ENCODE measurements at regions not wholly inside any gene's neighbourhood (a gene's known extent, or its start where the extent isn't known, plus 50 kb on each side); places are given as distances from the start of the nearest gene placed in this dataset.

DNA sequence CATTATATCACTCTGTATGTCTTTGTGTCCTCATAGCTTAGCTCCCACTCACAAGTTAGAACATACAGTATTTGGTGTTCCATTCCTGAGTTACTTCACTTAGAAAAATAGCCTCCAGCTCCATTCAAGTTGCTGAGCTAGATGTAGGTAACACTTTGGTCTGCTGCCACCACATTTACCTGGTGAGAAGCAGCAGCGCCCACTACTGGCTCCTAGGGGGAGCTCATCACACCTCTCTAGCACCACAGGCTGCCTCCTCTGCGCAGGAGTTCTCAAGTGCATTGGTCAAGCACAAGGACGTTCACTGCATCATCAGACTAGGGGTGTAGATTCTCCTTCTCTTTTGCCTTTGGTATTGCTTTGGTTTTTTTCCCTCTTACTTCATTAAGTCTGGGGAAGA is 530.9 kb upstream of the AUTS2 start:
- no peaks in the 10 kb centered on the region; the same call in 1 of the 2 replicates for H3K9me3 ChIP-seq (ENCODE audit: control insufficient read depth, insufficient read depth, low read depth, low read length)
- no peak overlapping the region for H3K27ac ChIP-seq (ENCODE audit: extremely low read depth, low read depth, low read length)
- H3K36me3 ChIP-seq (ENCODE audit: control insufficient read depth in 2 of 2, insufficient read depth in 1 of 2, low read length in 2 of 2) = no peaks in the 10 kb centered on the region
- POLR2A ChIA-PET = no interaction called here
- no peaks in the 10 kb centered on the region for H3K4me1 ChIP-seq (ENCODE audit: control insufficient read depth, insufficient read depth, low read length)
- TF ChIP-seq ZNF19 (tag by site-specific recombination; IDR thresholded peaks at IDR 0.05; ENCODE audit: low read depth) (no peak), ZNF791 (tag by site-specific recombination; IDR thresholded peaks at IDR 0.05) (no peak), SCRT1 (tag by site-specific recombination; IDR thresholded peaks at IDR 0.05; ENCODE audit: borderline replicate concordance) (no peak), CTCF (tag by site-specific recombination; IDR thresholded peaks at IDR 0.05) (no peak), ZNF544 (tag by site-specific recombination; IDR thresholded peaks at IDR 0.05) (no peak), ZNF112 (tag by site-specific recombination; IDR thresholded peaks at IDR 0.05) (no peak), ZFP37 (tag by site-specific recombination; IDR thresholded peaks at IDR 0.05) (no peak)
- no peak overlapping the region for H3K4me3 ChIP-seq (ENCODE audit: low read depth, low read length)
- CTCF ChIA-PET = interaction anchor here (0.5 to 1.4 kb wide), 10 partner anchors 8 to 1440 kb away, joined by 3 to 5 read pairs (median 3); no protein-coding TSS in a partner anchor

- ChIA-PET CTCF (interaction anchor here (0.5 to 0.6 kb wide), 2 partner anchors 324 to 835 kb away, joined by 3 to 4 read pairs; no protein-coding TSS in a partner anchor), POLR2A (no interaction called here)
- no peaks in the 10 kb centered on the region for H3K4me1 ChIP-seq (ENCODE audit: control insufficient read depth, insufficient read depth, low read length)
- no peaks in the 10 kb centered on the region; the same call in 1 of the 2 replicates for H3K9me3 ChIP-seq (ENCODE audit: control insufficient read depth, insufficient read depth, low read depth, low read length)
- H3K27ac ChIP-seq (ENCODE audit: extremely low read depth, low read depth, low read length) = no peak overlapping the region
- TF ChIP-seq GFI1B (tag by site-specific recombination; IDR thresholded peaks at IDR 0.05) = no peak
- TF ChIP-seq, protein P1, sequence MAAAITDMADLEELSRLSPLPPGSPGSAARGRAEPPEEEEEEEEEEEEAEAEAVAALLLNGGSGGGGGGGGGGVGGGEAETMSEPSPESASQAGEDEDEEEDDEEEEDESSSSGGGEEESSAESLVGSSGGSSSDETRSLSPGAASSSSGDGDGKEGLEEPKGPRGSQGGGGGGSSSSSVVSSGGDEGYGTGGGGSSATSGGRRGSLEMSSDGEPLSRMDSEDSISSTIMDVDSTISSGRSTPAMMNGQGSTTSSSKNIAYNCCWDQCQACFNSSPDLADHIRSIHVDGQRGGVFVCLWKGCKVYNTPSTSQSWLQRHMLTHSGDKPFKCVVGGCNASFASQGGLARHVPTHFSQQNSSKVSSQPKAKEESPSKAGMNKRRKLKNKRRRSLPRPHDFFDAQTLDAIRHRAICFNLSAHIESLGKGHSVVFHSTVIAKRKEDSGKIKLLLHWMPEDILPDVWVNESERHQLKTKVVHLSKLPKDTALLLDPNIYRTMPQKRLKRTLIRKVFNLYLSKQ (tag by site-specific recombination; IDR thresholded peaks at IDR 0.05; ENCODE audit: borderline replicate concordance) = no peak
- TF ChIP-seq ATF2 (tag by site-specific recombination; IDR thresholded peaks at IDR 0.05; ENCODE audit: low read depth) = no peak
- TF ChIP-seq ZNF560 (tag by site-specific recombination; IDR thresholded peaks at IDR 0.05; ENCODE audit: borderline replicate concordance) = no peak
- no peak for TF ChIP-seq ZSCAN23 (tag by site-specific recombination; IDR thresholded peaks at IDR 0.05)
- TF ChIP-seq, protein P2, sequence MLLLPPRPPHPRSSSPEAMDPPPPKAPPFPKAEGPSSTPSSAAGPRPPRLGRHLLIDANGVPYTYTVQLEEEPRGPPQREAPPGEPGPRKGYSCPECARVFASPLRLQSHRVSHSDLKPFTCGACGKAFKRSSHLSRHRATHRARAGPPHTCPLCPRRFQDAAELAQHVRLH (tag by site-specific recombination; IDR thresholded peaks at IDR 0.05) = no peak
- TF ChIP-seq ZNF561 (tag by site-specific recombination; IDR thresholded peaks at IDR 0.05; ENCODE audit: borderline replicate concordance) = no peak
- no peak overlapping the region for H3K4me3 ChIP-seq (ENCODE audit: low read depth, low read length)
- no peaks in the 10 kb centered on the region for H3K36me3 ChIP-seq (ENCODE audit: control insufficient read depth in 2 of 2, insufficient read depth in 1 of 2, low read length in 2 of 2)
These were observed 527.8 kb upstream of the AUTS2 start for GRCh38 chr7:69070476-69070875.

DNA sequence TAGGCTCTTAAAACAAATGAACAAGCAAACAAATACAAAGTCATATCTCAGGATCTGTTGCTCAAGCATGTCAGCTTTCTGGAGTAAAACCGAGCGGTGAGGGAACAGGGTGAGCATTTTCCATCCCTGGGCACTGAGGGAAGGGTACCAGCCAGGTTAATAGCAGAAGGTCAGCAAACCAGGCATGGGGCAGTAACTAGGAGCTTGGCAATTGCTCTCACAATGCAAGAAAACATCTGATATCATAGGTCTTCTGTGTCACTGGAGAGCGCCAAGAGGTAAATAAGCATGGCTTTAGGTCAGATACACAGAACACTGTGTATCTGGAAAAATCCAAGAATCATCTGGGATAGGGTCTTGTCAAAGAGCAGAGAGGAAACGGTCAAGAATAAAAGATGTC is 521.7 kb upstream of the AUTS2 start:
- no peaks in the 10 kb centered on the region for H3K4me1 ChIP-seq (ENCODE audit: control insufficient read depth, insufficient read depth, low read length)
- no peak overlapping the region for H3K27ac ChIP-seq (ENCODE audit: extremely low read depth, low read depth, low read length)
- no peaks in the 10 kb centered on the region for H3K36me3 ChIP-seq (ENCODE audit: control insufficient read depth in 2 of 2, insufficient read depth in 1 of 2, low read length in 2 of 2)
- no peaks in the 10 kb centered on the region for H3K9me3 ChIP-seq (ENCODE audit: control insufficient read depth, insufficient read depth, low read depth, low read length)
- CTCF ChIA-PET = interaction anchor here (0.6 to 1.6 kb wide), 2 partner anchors 9 to 964 kb away, joined by 3 to 5 read pairs; no protein-coding TSS in a partner anchor
- H3K4me3 ChIP-seq (ENCODE audit: low read depth, low read length) = no peak overlapping the region
- POLR2A ChIA-PET = no interaction called here
- TF ChIP-seq ZNF391 (tag by site-specific recombination; IDR thresholded peaks at IDR 0.05; ENCODE audit: borderline replicate concordance, low read depth) (no peak), ZNF311 (tag by site-specific recombination; IDR thresholded peaks at IDR 0.05; ENCODE audit: borderline replicate concordance) (no peak), ZNF473 (tag by site-specific recombination; IDR thresholded peaks at IDR 0.05) (no peak), ZXDB (tag by site-specific recombination; IDR thresholded peaks at IDR 0.05) (no peak)
- TF ChIP-seq, protein P3, sequence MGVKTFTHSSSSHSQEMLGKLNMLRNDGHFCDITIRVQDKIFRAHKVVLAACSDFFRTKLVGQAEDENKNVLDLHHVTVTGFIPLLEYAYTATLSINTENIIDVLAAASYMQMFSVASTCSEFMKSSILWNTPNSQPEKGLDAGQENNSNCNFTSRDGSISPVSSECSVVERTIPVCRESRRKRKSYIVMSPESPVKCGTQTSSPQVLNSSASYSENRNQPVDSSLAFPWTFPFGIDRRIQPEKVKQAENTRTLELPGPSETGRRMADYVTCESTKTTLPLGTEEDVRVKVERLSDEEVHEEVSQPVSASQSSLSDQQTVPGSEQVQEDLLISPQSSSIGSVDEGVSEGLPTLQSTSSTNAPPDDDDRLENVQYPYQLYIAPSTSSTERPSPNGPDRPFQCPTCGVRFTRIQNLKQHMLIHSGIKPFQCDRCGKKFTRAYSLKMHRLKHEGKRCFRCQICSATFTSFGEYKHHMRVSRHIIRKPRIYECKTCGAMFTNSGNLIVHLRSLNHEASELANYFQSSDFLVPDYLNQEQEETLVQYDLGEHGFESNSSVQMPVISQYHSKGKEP (tag by site-specific recombination; IDR thresholded peaks at IDR 0.05) = no peak

All from HEK293 (cell line).